ENCODE measurements at regions not wholly inside any gene's neighbourhood (a gene's known extent, or its start where the extent isn't known, plus 50 kb on each side); places are given as distances from the start of the nearest gene placed in this dataset.
"Not testable (repeated sequence)": the region's sequence is repeated elsewhere in the genome, so short reads cannot be mapped to it uniquely, and the experiment has no call there.

DNA sequence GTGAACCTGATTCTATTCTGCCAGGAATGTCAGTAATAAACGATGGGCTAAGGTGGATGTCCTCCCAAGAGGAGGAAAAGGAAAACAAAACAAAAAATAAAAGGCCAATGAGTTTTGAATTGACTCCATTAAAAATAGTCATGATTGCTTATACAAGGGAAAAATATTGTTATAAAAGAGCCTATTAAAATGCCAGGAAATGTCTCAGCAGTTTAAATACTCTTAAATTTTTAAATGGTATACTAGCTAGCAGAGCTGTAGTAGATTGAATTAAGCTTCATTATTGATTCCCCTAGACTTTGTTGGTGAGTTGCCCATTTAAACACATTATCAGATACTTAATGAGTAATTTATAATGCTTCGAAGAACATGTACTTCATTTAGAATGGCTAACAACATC, 990.9 kb upstream of the GJE1 start:
- no peak for DNase-seq

DNA sequence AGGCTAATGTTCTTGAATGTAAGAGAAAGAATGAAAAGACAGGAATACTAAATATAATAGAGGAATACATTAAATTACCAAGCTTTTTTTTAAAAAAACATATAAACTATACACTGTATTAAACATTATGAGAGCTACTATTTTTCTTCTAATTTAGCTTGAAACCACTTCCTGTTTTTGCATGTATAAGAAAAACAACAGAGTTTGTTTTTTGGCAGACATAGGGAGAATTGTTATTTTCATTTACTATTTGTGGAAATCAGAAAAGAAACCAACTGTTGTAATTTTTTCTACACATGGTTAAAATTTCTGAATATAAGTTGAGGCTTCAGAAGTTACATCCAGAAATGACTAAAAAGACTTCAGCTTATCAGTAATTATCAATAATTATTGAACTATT, 991.8 kb upstream of the GJE1 start:
- DNase-seq: no peak

DNA sequence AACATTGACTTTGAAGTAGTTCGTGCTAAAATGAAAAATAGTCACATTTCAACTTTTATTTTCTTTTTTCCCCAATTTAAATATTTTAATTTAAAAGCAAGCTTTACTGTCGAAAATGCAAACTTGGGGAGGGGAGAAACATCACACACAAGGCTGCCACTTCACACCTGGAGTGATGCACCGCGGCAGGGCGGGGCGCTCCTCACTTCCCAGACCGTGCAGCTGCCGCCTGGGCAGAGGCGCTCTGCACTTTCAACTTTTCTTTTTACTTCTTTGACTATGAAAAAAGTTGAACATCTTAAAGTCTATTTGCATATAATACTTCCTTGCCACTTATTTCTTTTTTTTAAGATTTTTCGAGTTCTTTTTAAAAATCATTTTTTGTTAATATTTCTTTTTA, 993.3 kb upstream of the GJE1 start:
- DNase-seq: no peak

- DNase-seq: no peak
These were observed 998.0 kb upstream of the GJE1 start for GRCh38 chr6:141134723-141135122.

- no peak for DNase-seq
These were observed 998.9 kb upstream of the GJE1 start for GRCh38 chr6:141133836-141134235.

DNA sequence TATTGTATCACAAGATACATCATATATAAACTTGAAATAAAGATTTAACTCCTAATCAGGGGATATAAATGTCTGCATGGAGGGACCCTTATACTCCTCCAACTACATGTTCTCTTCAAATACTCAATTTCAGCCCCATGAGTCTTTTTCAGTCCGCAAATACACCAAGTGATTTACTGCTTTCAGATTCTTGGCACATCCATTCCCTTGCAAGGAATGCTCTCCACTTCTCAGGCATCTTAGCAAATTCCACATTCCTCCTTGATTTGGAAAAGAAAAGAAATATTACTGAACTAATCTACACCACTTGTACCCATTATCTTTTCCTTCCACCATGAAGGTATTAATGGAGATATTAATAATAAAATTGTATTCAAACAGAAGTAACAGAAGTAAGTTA, 999.4 kb upstream of the GJE1 start:
- no peak for DNase-seq

GRCh38 chr6:141131616-141132015, 1001.1 kb upstream of the GJE1 start:
- DNase-seq: no peak

GRCh38 chr6:141123497-141123896, 1009.2 kb upstream of the GJE1 start:
- DNase-seq: no peak

GRCh38 chr6:141123049-141123448, 1009.7 kb upstream of the GJE1 start:
- DNase-seq: no peak

DNA sequence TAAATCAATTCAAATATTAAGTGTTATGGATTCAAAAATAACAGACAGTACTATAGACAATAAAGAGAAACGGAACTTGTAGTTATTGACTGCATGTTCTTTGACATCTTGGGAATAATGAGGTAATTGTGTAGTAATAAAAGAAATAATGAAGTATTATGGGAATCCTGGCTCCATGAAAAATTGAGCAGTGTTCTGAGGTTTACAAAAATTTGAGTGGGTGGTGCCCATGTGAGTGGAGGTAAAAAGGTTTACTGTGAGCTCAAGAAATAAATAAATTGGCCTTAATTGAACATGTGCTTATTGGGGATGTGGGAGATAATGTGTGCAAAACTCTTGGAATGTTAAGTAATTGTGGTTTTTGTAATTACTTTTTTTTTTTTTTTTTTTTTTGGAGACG, 1013.7 kb upstream of the GJE1 start:
- no peak for DNase-seq

- DNase-seq: no peak
These were observed 1014.9 kb upstream of the GJE1 start for GRCh38 chr6:141117874-141118273.

DNA sequence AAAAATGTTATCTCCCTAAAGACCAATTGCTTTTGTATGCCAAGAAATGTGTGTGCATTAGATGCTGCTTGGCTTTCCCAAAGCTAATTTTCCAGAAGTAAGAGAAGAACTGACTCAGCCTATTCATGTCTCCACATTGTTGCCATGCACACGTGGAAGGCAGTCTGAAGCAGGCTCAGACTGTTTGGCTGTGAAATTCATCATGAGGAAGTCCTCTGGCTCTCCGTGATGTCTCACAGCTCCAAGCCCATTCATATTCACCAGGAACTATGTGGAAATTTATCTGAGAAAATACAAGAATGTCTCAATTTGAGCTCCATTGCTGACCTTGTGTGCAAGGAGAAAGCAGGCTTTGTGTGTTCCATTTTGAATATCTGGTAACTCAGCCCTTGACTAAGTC, 1022.2 kb upstream of the GJE1 start:
- no peak for DNase-seq

DNA sequence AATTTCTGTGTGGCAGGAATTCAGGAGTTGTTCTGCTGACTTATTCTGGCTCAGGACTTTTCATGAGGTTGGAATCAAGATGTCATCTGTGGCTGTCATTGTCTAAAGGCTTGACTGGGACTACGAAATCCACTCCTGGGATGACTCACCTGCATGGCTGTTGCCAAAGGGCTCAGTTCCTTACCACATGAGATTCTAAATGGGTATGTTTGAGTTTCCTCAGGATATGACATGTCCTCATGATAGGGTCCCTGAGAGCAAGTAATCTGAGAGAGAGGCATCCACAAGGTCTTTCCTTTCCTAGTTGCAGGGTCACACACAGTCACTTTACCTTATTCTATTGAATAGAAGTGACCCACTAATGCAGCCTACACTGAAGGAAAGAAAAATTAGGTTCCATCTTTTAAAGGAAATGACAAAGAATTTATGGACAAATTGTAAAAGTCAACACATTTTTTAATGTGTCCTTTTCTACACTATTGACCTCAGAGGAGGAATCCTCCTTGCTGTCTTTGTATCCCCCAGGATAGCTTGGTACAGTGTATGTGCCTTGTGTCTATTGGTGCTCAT, 1025.0 kb upstream of the GJE1 start:
- no peak for DNase-seq

DNA sequence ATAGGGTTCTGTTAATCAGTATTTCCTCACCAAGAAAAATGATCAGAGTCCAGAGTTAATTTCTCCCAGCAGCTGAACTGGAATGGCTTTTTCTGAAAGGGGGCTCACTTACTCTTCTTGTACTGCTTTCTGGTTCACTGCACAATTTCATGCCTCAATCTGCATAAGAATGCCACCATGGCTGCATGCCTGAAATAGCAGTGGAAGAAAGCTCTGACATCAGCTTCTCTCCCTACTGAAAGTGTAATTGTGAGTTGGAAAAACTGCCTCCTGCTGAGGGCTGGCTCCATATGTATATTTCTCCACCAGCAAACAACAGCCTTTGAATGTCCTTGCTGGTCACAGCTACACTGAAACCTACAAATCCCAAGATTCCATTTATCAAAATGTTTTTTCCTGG, 1027.2 kb upstream of the GJE1 start:
- no peak for DNase-seq

- no peak for DNase-seq
These were observed 1029.5 kb upstream of the GJE1 start for GRCh38 chr6:141103246-141103645.

GRCh38 chr6:141097471-141097870, 1035.3 kb upstream of the GJE1 start:
- no peak for DNase-seq

- DNase-seq: no peak
These were observed 1037.4 kb upstream of the GJE1 start for GRCh38 chr6:141095308-141095707.

GRCh38 chr6:141088171-141088570, 1044.6 kb upstream of the GJE1 start:
- no peak for DNase-seq

DNA sequence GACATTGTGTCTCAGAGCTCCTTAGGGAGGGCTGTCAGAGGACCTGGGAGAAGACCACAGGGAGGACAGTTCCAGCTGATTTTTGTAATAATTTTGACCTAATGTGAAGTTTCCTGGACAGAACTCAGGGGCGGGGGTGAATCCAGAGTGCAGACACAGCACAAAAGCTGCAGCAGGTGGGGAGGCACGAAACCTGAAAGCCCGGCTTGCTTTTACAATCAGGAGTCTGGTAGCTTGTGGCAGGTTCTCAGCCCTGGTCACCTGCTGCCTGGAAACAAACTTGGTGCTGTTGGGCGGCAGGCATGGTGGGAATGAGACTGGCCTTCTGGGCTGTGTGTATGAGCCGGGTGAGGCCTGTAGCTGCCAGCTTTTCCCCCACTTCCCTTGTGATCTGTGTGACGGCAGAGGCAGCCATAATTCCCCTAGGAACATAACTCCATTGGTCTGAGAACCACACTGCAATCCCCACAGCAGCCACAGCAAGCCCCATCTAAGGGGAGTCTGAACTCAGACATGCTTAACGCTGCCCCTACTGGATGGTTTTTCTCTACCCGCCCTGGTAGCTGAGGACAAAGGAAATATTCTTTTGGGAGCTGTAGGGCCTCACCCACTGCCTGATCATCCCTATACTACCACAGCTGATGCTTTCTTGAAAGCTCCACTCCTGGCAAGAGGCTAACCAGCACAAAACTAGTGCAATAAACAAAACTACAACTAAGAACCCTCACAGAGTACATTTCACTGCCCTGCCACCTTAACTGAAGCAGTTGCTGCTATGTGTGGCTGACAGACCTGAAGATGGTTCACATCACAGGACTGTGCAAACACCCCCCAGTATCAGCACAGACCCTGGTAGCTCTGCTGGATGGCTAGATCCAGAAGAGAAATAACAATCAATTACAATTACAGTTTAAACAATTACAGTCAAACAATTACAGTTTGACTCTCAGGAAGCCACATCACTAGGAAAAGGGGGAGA, 1055.1 kb upstream of the GJE1 start:
- no peak for DNase-seq

GRCh38 chr6:141057761-141058160, 1075.0 kb upstream of the GJE1 start:
- no peak for DNase-seq

GRCh38 chr6:141056945-141057625, 1075.6 kb upstream of the GJE1 start:
- DNase-seq: no peak

GRCh38 chr6:141050471-141050870, 1082.3 kb upstream of the GJE1 start:
- DNase-seq: no peak

- no peak for DNase-seq
These were observed 1084.3 kb upstream of the GJE1 start for GRCh38 chr6:141048451-141048850.

GRCh38 chr6:141046496-141046895, 1086.2 kb upstream of the GJE1 start:
- not testable (repeated sequence) for DNase-seq

All from CD4-positive, alpha-beta T cell treated with Interleukin-21 for 1 hour (primary cell).